HEK293T (cell line): ENCODE measurements at regions not wholly inside any gene's neighbourhood (a gene's known extent, or its start where the extent isn't known, plus 50 kb on each side); places are given as distances from the start of the nearest gene placed in this dataset.

Experiments
- CTCF ChIA-PET: fragments of 350-600 bp; formaldehyde crosslinking; extraction: SDS; loops from one replicate; lab custom pipeline; 2021; ENCODE audit warnings: antibody characterized with exemption, inconsistent platforms; lab: Yijun Ruan, JAX
- POLR2A ChIA-PET: fragments of 350-600 bp; formaldehyde crosslinking; extraction: SDS; loops from one replicate; lab custom pipeline; 2020; ENCODE audit warnings: antibody characterized with exemption, inconsistent platforms; lab: Yijun Ruan, JAX
- DNase-seq: peaks from one replicate; pipeline ENCODE4 v3.0.0; 2012; ENCODE audit warnings: mixed read lengths; ENCODE audit errors: extremely low spot score
- ARNT ChIP-seq: fragments of 450-650 bp; IDR thresholded peaks from 2 replicates; pipeline ENCODE4 v1.6.1; 2017; ENCODE audit warnings: mild to moderate bottlenecking
- BHLHE40 ChIP-seq: fragments of 450-650 bp; IDR thresholded peaks from 2 replicates; pipeline ENCODE4 v1.6.1; 2016; ENCODE audit warnings: mild to moderate bottlenecking, moderate library complexity, borderline replicate concordance
- CTBP1 ChIP-seq: fragments of 450-650 bp; IDR thresholded peaks from 2 replicates; pipeline ENCODE4 v1.6.1; 2016; ENCODE audit warnings: borderline replicate concordance
- ELF4 ChIP-seq: fragments of 450-650 bp; IDR thresholded peaks from 2 replicates; pipeline ENCODE4 v1.6.1; 2017; ENCODE audit warnings: antibody characterized with exemption
- FOXA1 ChIP-seq: fragments of 450-650 bp; IDR thresholded peaks from 2 replicates; pipeline ENCODE4 v1.6.1; 2016; ENCODE audit warnings: mild to moderate bottlenecking
- FOXK2 ChIP-seq: fragments of 450-650 bp; IDR thresholded peaks from 2 replicates; pipeline ENCODE4 v1.6.1; 2016; ENCODE audit warnings: mild to moderate bottlenecking
- FOXM1 ChIP-seq: fragments of 450-650 bp; IDR thresholded peaks from 2 replicates; pipeline ENCODE4 v1.6.1; 2017; ENCODE audit warnings: mild to moderate bottlenecking, borderline replicate concordance
- HDGF ChIP-seq: fragments of 450-650 bp; IDR thresholded peaks from 2 replicates; pipeline ENCODE4 v1.6.1; 2017; ENCODE audit warnings: antibody characterized with exemption, borderline replicate concordance
- L3MBTL2 ChIP-seq: fragments of 450-650 bp; conservative IDR thresholded peaks from 2 replicates; pipeline ENCODE4 v1.6.1; 2016; ENCODE audit warnings: mild to moderate bottlenecking
- LEF1 ChIP-seq: fragments of 450-650 bp; IDR thresholded peaks from 2 replicates; pipeline ENCODE4 v1.6.1; 2017; ENCODE audit warnings: mild to moderate bottlenecking, borderline replicate concordance
- NFRKB ChIP-seq: fragments of 450-650 bp; IDR thresholded peaks from 2 replicates; pipeline ENCODE4 v1.6.1; 2016; ENCODE audit warnings: mild to moderate bottlenecking, moderate library complexity
- SP1 ChIP-seq: fragments of 450-650 bp; IDR thresholded peaks from 2 replicates; pipeline ENCODE4 v1.6.1; 2017
- SUZ12 ChIP-seq: fragments of 450-650 bp; IDR thresholded peaks from 2 replicates; pipeline ENCODE4 v1.6.1; 2016; ENCODE audit warnings: mild to moderate bottlenecking
- TARDBP ChIP-seq: fragments of 450-650 bp; IDR thresholded peaks from 2 replicates; pipeline ENCODE4 v1.6.1; 2016
- ZNF384 ChIP-seq: fragments of 450-650 bp; IDR thresholded peaks from 2 replicates; pipeline ENCODE4 v1.6.1; 2016
- TF ChIP-seq, protein P1 (sequence below): fragments of 450-650 bp; IDR thresholded peaks from 2 replicates; pipeline ENCODE4 v1.6.1; 2016

DNA sequence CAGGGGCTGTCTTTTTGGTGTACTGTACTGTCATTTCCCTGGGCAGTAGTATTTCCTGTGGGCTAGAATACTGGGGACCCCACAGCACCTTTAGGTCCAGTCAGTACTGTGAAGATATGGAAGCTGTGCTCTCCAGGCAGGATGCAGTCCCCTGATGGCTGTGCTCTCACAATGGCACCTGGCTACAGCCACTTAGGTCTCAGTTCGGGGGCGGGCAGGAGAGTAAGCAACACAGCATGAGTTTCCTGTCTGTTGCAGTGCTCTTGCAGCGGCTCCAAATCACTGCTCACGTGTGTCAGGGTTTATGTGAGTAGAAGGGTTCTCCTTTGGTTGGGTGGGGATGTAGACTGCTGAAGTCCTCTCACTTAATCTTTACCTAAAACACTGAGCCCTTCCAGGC, 810.4 kb downstream of the DACH1 start:
- DNase-seq: no peak
- CTCF ChIA-PET: no interaction called here
- TF ChIP-seq ZNF384 (no peak), CTBP1 (no peak), SP1 (no peak), FOXK2 (no peak), ELF4 (no peak), FOXA1 (no peak), HDGF (no peak), TARDBP (no peak), ARNT (no peak), SUZ12 (no peak), BHLHE40 (no peak), LEF1 (no peak), FOXM1 (no peak)
- TF ChIP-seq, protein P1, sequence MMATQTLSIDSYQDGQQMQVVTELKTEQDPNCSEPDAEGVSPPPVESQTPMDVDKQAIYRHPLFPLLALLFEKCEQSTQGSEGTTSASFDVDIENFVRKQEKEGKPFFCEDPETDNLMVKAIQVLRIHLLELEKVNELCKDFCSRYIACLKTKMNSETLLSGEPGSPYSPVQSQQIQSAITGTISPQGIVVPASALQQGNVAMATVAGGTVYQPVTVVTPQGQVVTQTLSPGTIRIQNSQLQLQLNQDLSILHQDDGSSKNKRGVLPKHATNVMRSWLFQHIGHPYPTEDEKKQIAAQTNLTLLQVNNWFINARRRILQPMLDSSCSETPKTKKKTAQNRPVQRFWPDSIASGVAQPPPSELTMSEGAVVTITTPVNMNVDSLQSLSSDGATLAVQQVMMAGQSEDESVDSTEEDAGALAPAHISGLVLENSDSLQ: no peak
- POLR2A ChIA-PET: no interaction called here

GRCh38 chr13:71055644-71056043, 811.4 kb downstream of the DACH1 start:
- POLR2A ChIA-PET: no interaction called here
- CTCF ChIA-PET: no interaction called here
- TF ChIP-seq, protein P1: no peak
- TF ChIP-seq ARNT (no peak), ZNF384 (no peak), FOXM1 (no peak), CTBP1 (no peak), BHLHE40 (no peak), NFRKB (no peak)
- no peak for DNase-seq

- POLR2A ChIA-PET: no interaction called here
- CTCF ChIA-PET: no interaction called here
- no peak for DNase-seq
- TF ChIP-seq LEF1: no peak
- TF ChIP-seq FOXM1: no peak
- TF ChIP-seq CTBP1: no peak
- TF ChIP-seq ARNT: no peak
- no peak for TF ChIP-seq ELF4
- TF ChIP-seq FOXK2: no peak
- TF ChIP-seq HDGF: no peak
- TF ChIP-seq, protein P1: no peak
- no peak for TF ChIP-seq NFRKB
- no peak for TF ChIP-seq BHLHE40
- no peak for TF ChIP-seq L3MBTL2
- no peak for TF ChIP-seq SUZ12
- no peak for TF ChIP-seq ZNF384
- no peak for TF ChIP-seq FOXA1
Observed at GRCh38 chr13:71055047-71055446, 812.0 kb downstream of the DACH1 start.

DNA sequence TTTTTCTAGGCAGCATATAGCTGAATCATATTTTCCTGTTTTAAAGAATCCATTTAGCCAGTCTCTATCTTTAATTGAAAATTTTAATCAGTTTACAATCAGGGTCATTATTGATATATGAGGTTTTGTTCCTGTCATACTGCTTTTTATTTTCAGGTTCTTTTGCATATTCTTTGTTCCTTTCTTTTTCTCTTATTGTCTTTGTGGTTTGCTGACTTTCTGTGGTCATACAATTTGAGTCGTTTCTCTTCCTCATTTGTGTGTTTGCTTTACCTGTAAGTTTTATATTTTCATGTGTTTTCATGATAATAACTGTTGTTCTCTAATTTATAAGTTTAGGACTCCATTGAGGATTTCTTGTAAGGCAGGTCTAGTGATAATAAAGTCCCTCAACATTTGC, 812.6 kb downstream of the DACH1 start:
- POLR2A ChIA-PET: no interaction called here
- CTCF ChIA-PET: no interaction called here
- TF ChIP-seq NFRKB: no peak
- no peak for TF ChIP-seq TARDBP
- TF ChIP-seq L3MBTL2: no peak
- TF ChIP-seq, protein P1: no peak
- TF ChIP-seq SUZ12: no peak
- no peak for TF ChIP-seq LEF1
- TF ChIP-seq SP1: no peak
- no peak for TF ChIP-seq HDGF
- TF ChIP-seq ZNF384: no peak
- no peak for TF ChIP-seq FOXK2
- no peak for TF ChIP-seq FOXA1
- TF ChIP-seq ELF4: no peak
- TF ChIP-seq BHLHE40: no peak
- TF ChIP-seq FOXM1: no peak
- TF ChIP-seq CTBP1: no peak
- no peak for DNase-seq

GRCh38 chr13:71051573-71051972, 815.4 kb downstream of the DACH1 start:
- POLR2A ChIA-PET: no interaction called here
- CTCF ChIA-PET: no interaction called here
- TF ChIP-seq TARDBP (no peak), FOXA1 (no peak), FOXM1 (no peak), ZNF384 (no peak)
- TF ChIP-seq, protein P1: no peak
- no peak for DNase-seq
